ENCODE measurements at regions not wholly inside any gene's neighbourhood (a gene's known extent, or its start where the extent isn't known, plus 50 kb on each side); places are given as distances from the start of the nearest gene placed in this dataset.

DNA sequence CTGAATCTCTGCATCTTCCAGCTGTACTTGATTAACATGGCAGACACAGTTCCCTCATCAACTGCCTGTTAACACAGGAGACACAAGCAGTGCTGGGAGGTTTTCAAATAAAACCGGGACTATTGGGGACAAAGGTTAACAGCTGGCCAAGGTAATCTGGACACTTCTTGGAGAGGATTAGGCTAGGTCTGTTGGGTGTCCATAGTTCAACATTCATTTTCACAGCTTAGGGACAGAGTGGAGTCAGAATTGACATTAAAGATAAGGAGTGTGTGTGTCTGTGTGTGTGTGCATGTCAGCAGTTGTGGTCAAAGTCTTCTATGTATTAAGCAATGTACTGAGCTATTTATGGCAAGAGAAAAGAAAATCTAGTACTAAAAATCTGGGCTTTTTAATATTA, 216.2 kb downstream of the MED10 start:
- H3K27me3 ChIP-seq (ENCODE audit: control insufficient read depth, low read length) = peaks cover under 1% of the 10 kb centered on the region; the same call in 1 of the 2 replicates
- no peak overlapping the region for H3K4me3 ChIP-seq (ENCODE audit: low read length)
- no peaks in the 10 kb centered on the region for H3K9me2 ChIP-seq (replicated peaks; ENCODE audit: control insufficient read depth, low read length)
- H3K27ac ChIP-seq (ENCODE audit: low read depth, low read length) = no peak overlapping the region
- H3K4me1 ChIP-seq (ENCODE audit: control insufficient read depth, low read length) = no peaks in the 10 kb centered on the region
- H3K4me2 ChIP-seq (ENCODE audit: low read length) = no peak overlapping the region
- H3K79me2 ChIP-seq (ENCODE audit: control insufficient read depth, low read length) = no peaks in the 10 kb centered on the region
- H3F3A ChIP-seq (ENCODE audit: control insufficient read depth, insufficient read depth) = no peaks in the 10 kb centered on the region
- H3K9me3 ChIP-seq (ENCODE audit: control insufficient read depth, insufficient read depth, low read length) = no peaks in the 10 kb centered on the region
- H4K20me1 ChIP-seq (ENCODE audit: control insufficient read depth, insufficient read depth, low read depth, low read length) = no peaks in the 10 kb centered on the region
- TF ChIP-seq EZH2phosphoT487 (IDR thresholded peaks at IDR 0.05; ENCODE audit: borderline replicate concordance, low read length) (no peak), CTCF (IDR thresholded peaks at IDR 0.05; ENCODE audit: low read depth, low read length, poor library complexity, severe bottlenecking) (no peak)
- H3K36me3 ChIP-seq (ENCODE audit: control insufficient read depth, low read length) = no peaks in the 10 kb centered on the region

DNA sequence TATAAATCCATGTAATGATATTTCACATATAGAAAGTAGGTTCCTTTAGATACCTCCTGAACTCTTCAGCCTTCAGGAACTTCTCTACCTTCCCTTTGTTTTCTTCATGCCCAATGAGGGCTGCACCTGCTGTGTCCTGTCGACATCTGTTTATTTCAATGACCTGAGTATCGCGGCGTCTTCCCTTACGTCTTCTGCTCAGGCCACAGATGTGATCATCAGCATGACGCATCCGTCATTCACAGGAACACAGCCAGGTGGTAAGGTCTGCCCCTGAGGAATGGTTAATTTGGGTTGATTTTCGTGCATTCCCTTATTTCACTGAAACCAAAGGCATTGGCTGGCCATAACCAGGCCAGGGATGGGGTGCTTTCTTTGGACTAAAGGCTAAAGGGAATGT, 217.1 kb downstream of the MED10 start:
- H3K9me3 ChIP-seq (ENCODE audit: control insufficient read depth, insufficient read depth, low read length) = no peaks in the 10 kb centered on the region
- H3K4me2 ChIP-seq (ENCODE audit: low read length) = no peak overlapping the region
- H3K4me3 ChIP-seq (ENCODE audit: low read length) = no peak overlapping the region
- no peaks in the 10 kb centered on the region for H3K79me2 ChIP-seq (ENCODE audit: control insufficient read depth, low read length)
- no peaks in the 10 kb centered on the region for H3F3A ChIP-seq (ENCODE audit: control insufficient read depth, insufficient read depth)
- H3K9me2 ChIP-seq (replicated peaks; ENCODE audit: control insufficient read depth, low read length) = no peaks in the 10 kb centered on the region
- no peak for TF ChIP-seq EZH2phosphoT487 (IDR thresholded peaks at IDR 0.05; ENCODE audit: borderline replicate concordance, low read length)
- TF ChIP-seq CTCF (IDR thresholded peaks at IDR 0.05; ENCODE audit: low read depth, low read length, poor library complexity, severe bottlenecking) = no peak
- H3K36me3 ChIP-seq (ENCODE audit: control insufficient read depth, low read length) = no peaks in the 10 kb centered on the region
- H3K4me1 ChIP-seq (ENCODE audit: control insufficient read depth, low read length) = no peaks in the 10 kb centered on the region
- H3K27ac ChIP-seq (ENCODE audit: low read depth, low read length) = no peak overlapping the region
- H4K20me1 ChIP-seq (ENCODE audit: control insufficient read depth, insufficient read depth, low read depth, low read length) = no peaks in the 10 kb centered on the region
- H3K27me3 ChIP-seq (ENCODE audit: control insufficient read depth, low read length) = peaks cover 3% of the 10 kb centered on the region; the same call in 1 of the 2 replicates

DNA sequence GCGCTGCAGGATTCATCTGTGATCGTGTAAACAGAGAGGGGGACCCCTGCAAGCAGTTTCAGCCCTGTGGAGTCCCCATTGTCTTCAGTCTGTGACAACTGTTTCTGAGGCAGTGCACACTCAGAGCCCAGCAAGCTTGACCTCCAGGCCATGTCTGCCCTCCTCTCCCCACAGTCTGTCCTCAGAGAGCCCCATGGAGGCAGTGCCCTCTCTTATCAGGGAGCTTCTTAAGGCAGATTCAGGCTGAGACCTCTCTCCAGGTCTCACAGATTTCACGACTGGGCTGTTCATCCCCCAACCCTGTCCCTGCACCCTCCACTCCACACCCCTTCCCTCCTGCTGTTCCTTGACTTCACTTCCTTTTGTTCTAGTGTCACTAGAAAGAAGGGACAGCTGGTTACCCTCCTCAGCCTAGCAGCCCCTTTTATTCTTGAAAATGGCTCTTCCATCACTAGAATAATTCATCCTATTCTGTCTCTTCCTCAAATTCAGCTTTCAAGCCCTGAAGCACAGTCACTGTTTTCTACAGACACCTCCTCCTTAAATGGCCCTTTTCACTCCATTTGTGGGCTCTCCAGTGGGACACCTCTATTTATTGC, 218.4 kb downstream of the MED10 start:
- H3K4me2 ChIP-seq (ENCODE audit: low read length) = no peak overlapping the region
- H3K9me2 ChIP-seq (replicated peaks; ENCODE audit: control insufficient read depth, low read length) = no peaks in the 10 kb centered on the region
- no peaks in the 10 kb centered on the region for H3F3A ChIP-seq (ENCODE audit: control insufficient read depth, insufficient read depth)
- no peak overlapping the region for H3K4me3 ChIP-seq (ENCODE audit: low read length)
- H3K79me2 ChIP-seq (ENCODE audit: control insufficient read depth, low read length) = no peaks in the 10 kb centered on the region
- TF ChIP-seq EZH2phosphoT487 (IDR thresholded peaks at IDR 0.05; ENCODE audit: borderline replicate concordance, low read length) = no peak
- TF ChIP-seq CTCF (IDR thresholded peaks at IDR 0.05; ENCODE audit: low read depth, low read length, poor library complexity, severe bottlenecking) = no peak
- peaks cover 3% of the 10 kb centered on the region; the same call in 1 of the 2 replicates for H3K27me3 ChIP-seq (ENCODE audit: control insufficient read depth, low read length)
- H3K36me3 ChIP-seq (ENCODE audit: control insufficient read depth, low read length) = no peaks in the 10 kb centered on the region
- no peaks in the 10 kb centered on the region for H4K20me1 ChIP-seq (ENCODE audit: control insufficient read depth, insufficient read depth, low read depth, low read length)
- no peak overlapping the region for H3K27ac ChIP-seq (ENCODE audit: low read depth, low read length)
- H3K9me3 ChIP-seq (ENCODE audit: control insufficient read depth, insufficient read depth, low read length) = no peaks in the 10 kb centered on the region
- no peaks in the 10 kb centered on the region for H3K4me1 ChIP-seq (ENCODE audit: control insufficient read depth, low read length)

Measured in DOHH2 (cell line).